ENCODE measurements at regions not wholly inside any gene's neighbourhood (a gene's known extent, or its start where the extent isn't known, plus 50 kb on each side); places are given as distances from the start of the nearest gene placed in this dataset.

GRCh38 chr2:204257781-204258180, 287.5 kb upstream of the PARD3B start:
- TF ChIP-seq CTCF (IDR thresholded peaks at IDR 0.05; ENCODE audit: low read depth, low read length) = no peak

DNA sequence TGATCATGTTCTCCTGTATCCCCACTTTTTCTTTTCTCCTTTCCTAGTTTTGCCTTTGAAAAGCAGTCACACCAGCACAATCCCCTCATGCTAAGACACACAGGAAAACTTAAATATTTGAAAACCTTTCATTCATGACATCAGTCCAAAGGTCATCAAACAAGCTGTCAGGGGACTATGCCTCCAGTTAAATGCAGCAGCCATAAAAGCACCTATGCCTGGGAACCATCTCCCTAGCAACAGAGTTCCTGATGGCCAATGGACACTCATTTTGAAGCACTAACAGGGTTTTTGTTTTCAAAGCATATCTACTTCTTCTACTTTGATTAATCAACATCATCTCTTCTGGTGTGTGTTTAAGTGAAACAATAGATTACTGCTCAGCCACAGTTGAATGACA, 286.4 kb upstream of the PARD3B start:
- TF ChIP-seq CTCF (IDR thresholded peaks at IDR 0.05; ENCODE audit: low read depth, low read length) = no peak
- no peak for DNase-seq (ENCODE audit: extremely low read depth, low read depth)

More at GRCh38 chr2:204257781-204258180, 287.5 kb upstream of the PARD3B start:
- no peak for DNase-seq (ENCODE audit: extremely low read depth, low read depth)

DNA sequence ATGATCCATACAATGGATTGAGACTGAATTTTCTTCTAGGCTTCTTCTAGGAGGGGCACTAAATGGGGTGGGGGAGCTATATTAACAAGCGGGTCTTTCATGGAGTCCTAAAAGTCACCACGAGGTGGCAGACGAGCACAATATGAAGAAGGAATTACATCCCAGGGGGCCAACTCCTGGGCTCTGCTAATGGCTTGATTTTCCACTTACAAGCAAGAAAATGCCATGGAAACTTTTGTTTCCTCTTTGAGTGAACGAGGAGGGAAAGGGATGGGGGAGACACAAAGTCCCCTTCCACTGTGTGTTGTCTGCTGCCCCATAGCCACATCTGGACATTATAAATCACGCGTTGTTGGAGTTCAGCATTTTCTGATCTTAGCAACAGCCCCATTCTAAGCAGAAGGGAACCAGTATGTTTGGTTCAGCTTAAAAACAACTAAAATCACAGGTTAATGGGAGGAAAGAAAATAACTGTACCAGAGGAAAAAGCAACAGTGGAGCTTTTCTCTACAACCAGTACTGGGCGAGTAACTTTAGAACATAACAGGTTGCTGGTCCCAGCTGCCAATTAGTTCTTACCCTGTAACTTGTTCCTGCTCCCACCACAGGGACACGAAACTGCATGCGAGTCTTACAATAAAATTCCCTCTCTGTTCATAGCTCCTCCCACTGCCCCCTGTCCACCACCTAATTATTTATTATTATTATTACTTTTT, 285.0 kb upstream of the PARD3B start:
- TF ChIP-seq CTCF (IDR thresholded peaks at IDR 0.05; ENCODE audit: low read depth, low read length) = peak; percentile 71
- DNase-seq (ENCODE audit: extremely low read depth, low read depth) = peak; percentile 45

DNA sequence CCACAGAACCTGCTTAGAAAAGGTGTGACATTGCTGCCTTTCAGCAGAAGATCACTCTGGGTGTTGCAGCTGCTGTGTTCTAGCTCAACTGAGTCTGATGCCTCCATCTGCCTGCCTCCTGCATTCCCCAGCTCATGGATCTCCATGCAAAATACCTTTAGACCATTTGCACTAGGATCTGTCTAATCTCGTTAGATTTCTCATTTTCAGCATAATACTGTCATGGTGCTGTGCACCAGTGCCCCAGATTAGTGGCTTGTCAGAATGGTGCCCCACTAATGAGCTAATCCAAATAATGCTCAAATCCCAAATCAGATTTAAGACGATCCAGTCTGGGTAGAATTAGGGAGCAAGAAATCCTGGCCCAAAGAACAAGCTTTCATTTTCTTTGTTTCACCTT, 284.4 kb upstream of the PARD3B start:
- no peak for TF ChIP-seq CTCF (IDR thresholded peaks at IDR 0.05; ENCODE audit: low read depth, low read length)
- no peak for DNase-seq (ENCODE audit: extremely low read depth, low read depth)

- TF ChIP-seq CTCF (IDR thresholded peaks at IDR 0.05; ENCODE audit: low read depth, low read length) = no peak
- no peak for DNase-seq (ENCODE audit: extremely low read depth, low read depth)
These were observed 283.4 kb upstream of the PARD3B start for GRCh38 chr2:204261846-204262245.

DNA sequence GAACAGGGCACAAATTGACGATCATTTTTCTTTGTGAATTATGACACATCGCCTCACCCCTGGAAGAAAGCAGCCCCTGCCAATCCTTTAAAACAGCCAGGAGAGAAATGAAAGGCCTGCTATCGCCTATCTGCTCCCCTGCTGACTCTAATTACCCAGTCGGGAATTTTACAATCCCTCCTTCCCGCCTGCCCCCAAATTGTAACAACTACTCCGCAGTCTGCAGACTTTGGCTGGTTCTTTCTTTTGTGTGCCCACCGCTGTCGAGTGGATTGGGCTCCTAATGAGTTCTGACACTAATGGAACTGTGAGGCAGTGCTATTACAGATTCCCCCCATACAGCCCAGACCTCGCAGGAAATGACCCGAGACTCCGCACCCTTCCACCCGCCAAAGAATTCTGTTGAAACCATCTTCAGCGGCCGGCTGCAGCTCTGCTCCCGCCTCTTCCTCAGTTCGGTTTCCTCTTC, 281.2 kb upstream of the PARD3B start:
- TF ChIP-seq CTCF (IDR thresholded peaks at IDR 0.05; ENCODE audit: low read depth, low read length) = no peak
- no peak for DNase-seq (ENCODE audit: extremely low read depth, low read depth)

GRCh38 chr2:204264621-204265140, 280.6 kb upstream of the PARD3B start:
- TF ChIP-seq CTCF (IDR thresholded peaks at IDR 0.05; ENCODE audit: low read depth, low read length) = no peak
- no peak for DNase-seq (ENCODE audit: extremely low read depth, low read depth)

All from AG09319 (cell line).